GM18873 (cell line): ENCODE measurements at regions not wholly inside any gene's neighbourhood (a gene's known extent, or its start where the extent isn't known, plus 50 kb on each side); places are given as distances from the start of the nearest gene placed in this dataset.
"Not testable (repeated sequence)": the region's sequence is repeated elsewhere in the genome, so short reads cannot be mapped to it uniquely, and the experiment has no call there.

ENCODE experiments used
- ATAC-seq: cut with Tn5 transposase; IDR thresholded peaks from one replicate; pipeline ENCODE4 v1.9.1; 2021; ENCODE audit warnings: mild to moderate bottlenecking, moderate library complexity, moderate number of reproducible peaks; ENCODE audit not compliant: unreplicated experiment, low FRiP score

GRCh38 chr13:107928762-107929161, 286.6 kb downstream of the LIG4 start:
- no peak for ATAC-seq

DNA sequence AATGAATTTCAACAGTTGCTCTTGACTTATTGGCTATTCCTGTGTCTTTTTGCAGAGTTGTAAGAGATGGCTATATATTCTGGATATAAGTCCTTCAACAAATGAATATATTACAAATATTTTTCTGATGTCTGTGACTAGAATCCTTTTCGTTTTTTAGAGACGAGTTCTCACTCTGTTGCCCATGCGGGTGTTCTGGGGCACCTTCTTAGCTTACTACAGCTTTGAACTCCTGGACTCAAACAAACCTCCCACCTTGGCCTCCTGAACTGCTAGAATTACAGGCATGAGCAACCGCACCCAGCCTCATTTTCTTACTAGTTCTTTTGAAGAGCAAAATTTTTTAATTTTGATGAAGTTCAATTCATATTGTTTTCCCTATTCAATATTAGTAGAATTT, 287.8 kb downstream of the LIG4 start:
- ATAC-seq: no peak

GRCh38 chr13:107926515-107926914, 288.8 kb downstream of the LIG4 start:
- not testable (repeated sequence) for ATAC-seq

- ATAC-seq: not testable (repeated sequence)
Measured at GRCh38 chr13:107916902-107917301, 298.4 kb downstream of the LIG4 start.

DNA sequence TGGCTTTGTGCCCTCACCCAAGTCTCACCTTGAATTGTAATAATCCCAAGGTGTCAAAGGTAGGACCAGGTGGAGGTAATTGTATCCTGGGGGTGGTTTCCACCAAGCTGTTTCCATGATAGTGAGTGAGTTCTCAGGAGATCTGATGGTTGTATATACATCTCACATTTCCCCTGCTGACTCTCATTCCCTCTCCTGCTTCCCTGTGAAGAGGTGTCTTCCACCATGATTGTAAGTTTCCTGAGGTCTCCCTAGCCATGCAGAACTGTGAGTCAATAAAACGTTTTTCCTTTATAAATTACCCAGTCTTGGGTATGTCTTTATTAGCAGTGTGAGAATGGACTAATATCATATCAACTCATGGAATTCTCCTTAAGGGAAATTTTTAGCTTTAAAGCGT, 302.6 kb downstream of the LIG4 start:
- ATAC-seq: no peak

GRCh38 chr13:107907065-107907805, 308.1 kb downstream of the LIG4 start:
- no peak for ATAC-seq

DNA sequence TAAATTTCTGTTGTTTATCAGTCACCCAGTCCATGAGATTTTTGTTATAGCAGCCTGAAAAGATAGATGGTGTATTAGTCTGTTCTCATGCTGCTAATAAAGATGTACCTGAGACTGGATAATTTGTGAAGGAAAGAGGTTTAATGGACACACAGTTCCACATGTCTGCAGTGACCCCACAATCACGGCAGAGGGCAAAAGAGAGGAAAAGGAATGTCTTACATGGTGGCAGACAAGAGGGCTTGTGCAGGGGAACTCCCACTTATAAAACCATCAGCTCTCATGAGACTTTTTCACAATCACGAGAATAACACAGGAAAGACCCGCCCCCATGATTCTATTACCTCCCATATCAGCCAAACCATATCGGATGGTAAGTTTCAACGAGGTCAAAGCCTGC, 309.2 kb downstream of the LIG4 start:
- ATAC-seq: no peak

GRCh38 chr13:107901996-107902562, 313.3 kb downstream of the LIG4 start:
- ATAC-seq: no peak

DNA sequence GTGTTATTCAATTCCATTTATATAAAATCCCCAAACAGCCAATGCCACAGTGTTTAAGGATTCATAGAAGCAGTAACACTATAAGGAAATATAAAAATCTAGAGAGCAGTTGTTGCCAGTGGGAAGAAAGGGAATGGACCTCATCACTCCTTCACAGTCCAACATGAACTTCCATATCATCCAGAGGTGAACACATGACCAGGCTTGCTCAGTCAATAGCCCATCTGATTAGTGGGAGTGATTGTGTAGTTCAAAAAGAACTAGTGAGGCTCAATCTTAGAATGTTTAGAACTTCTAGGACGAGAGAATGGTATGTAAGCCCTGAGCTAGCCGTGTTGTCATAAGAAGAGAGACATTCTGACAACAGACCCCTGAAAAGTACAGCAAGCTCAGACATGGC, 314.1 kb downstream of the LIG4 start:
- no peak for ATAC-seq

DNA sequence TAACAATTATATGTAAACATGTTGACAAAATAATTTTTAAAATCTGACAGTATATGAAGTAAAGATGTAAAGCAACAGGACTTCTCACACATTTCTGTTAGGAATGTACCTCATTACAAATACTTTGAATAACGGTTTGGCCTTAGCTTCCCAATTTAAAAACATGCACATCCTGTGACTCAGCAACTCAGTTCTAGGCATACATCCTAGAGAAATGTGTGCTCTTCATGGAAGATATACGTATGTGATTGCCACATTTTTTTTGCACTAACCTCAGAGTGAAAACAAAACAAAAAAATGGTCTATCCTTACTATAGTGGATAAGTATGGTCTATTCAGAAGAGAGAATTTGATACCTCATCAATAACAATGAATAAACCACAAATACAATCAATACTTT, 314.6 kb downstream of the LIG4 start:
- ATAC-seq: no peak

DNA sequence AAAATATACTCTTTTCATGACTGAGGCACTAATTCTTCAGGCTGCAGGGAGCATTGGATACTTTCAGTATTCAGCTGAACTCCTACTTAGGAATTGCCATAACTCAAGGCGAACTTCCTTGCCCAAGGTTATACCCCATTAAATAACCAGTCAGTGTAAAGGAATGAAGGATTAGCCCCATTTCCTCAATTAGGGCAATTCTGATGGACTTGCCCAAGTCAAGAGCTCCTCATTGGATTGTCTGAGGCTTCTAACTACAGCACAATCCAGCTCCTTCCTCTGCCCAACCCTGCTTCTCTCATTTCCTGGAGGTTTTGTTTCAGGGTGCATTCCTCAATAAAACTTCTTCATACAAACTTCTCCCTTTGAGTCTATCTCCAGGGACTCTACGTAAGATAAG, 329.2 kb downstream of the LIG4 start:
- ATAC-seq: no peak

DNA sequence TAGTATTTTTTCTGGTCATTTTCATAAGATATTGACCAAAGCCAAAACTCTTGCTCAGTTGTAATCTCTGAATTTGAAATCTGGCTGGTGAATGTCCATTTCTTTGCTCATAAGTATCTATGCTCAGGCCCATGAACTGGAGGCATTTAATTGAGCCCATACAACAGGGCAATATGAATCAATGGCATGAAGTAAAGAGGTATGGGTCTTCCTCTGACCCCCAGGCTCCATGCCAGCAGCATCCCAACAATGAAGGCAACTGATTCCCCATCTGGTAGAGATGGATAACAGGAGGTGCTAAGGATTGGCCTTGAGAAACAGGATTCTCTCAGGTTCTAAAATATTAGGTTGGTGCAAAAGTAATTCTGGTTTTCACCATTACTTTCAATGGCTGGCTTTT, 330.8 kb downstream of the LIG4 start:
- no peak for ATAC-seq

DNA sequence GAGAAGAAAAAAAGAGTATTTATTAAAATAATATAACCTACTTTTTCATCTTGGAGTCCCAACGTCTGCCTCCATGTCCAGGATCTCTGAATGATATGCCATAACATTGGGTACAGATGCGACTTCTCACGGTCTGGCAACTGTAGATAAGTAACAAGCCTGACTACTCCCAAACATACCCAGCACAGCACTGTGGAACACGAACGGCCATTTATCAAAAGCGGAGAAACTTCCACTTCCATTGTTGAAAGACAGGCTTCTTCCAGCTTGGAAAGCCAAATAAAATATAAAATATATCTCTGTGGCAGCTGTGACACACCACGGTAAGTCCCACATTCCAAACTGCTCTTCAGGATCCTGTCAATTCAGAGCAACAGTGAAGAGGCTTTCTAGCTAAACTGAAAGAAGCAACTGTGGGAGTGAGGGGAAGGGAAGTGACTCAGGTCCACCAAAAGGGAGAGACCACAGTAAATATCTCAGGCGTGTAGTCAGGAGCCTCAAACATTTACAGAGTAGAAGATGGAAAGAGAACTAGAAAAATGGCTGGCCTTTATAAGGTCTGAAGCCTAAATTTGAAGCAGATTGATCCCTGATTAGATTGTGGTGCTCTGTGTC, 331.7 kb downstream of the LIG4 start:
- no peak for ATAC-seq

- ATAC-seq: no peak
Measured at GRCh38 chr13:107882708-107883560, 332.4 kb downstream of the LIG4 start.

DNA sequence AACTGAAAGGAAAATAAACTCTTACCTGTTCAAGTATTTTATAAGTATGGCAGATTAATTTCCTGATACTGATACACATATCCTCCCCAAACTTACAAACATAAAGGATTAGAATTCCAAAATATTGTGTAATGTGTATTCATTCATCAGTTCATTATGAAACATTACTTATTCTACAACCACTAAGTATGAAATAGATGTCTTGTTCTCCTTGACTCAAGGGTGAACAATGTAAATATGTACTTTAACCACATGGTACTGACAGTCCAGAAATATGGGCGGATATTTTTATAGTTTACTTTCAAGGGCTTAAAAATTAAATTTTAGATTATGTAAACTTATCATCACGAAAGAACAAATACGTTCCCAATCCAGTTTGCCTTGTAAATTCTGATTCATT, 334.0 kb downstream of the LIG4 start:
- ATAC-seq: no peak

DNA sequence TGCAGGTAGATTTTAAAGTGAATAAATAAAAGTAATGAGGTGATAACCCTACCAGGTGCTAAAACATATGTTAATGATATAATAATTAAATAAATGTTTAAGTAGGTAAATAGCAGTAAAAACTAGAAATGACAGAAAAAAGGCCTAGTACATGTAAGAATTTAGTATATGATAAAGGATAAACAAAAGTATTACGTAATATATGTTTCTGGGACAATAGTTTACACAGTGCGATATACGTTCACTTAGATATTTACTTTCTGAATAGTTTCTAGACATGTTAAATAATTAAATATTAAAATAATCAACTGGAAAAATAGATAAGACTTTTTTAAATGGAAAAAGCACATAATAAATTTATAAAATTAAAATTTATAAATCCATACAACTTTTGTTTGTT, 340.9 kb downstream of the LIG4 start:
- no peak for ATAC-seq

GRCh38 chr13:107873926-107874325, 341.4 kb downstream of the LIG4 start:
- no peak for ATAC-seq

- no peak for ATAC-seq
Measured at GRCh38 chr13:107870400-107870799, 344.9 kb downstream of the LIG4 start.

- ATAC-seq: no peak
Measured at GRCh38 chr13:107867701-107868661, 347.4 kb downstream of the LIG4 start.
